ENCODE measurements at regions not wholly inside any gene's neighbourhood (a gene's known extent, or its start where the extent isn't known, plus 50 kb on each side); places are given as distances from the start of the nearest gene placed in this dataset.
"Not testable (repeated sequence)": the region's sequence is repeated elsewhere in the genome, so short reads cannot be mapped to it uniquely, and the experiment has no call there.

- TF ChIP-seq POLR2A, EP300, CTCF (IDR thresholded peaks at IDR 0.05): not testable (repeated sequence)
These were observed 526.5 kb upstream of the HTR2C start for GRCh38 chrX:114057422-114057821.

Measured in tibial nerve (tissue), 4 donors.